GM19372 (cell line): ENCODE measurements at regions not wholly inside any gene's neighbourhood (a gene's known extent, or its start where the extent isn't known, plus 50 kb on each side); places are given as distances from the start of the nearest gene placed in this dataset.

ENCODE experiments used
- ATAC-seq: cut with Tn5 transposase; IDR thresholded peaks from one replicate; pipeline ENCODE4 v1.9.1; 2021; ENCODE audit warnings: mild to moderate bottlenecking, low read depth, moderate library complexity; ENCODE audit not compliant: unreplicated experiment

GRCh38 chr2:107591561-107592279, 235.0 kb upstream of the RGPD4 start:
- no peak for ATAC-seq

GRCh38 chr2:107592280-107592624, 234.4 kb upstream of the RGPD4 start:
- no peak for ATAC-seq

- no peak for ATAC-seq
Observed at GRCh38 chr2:107595285-107595684, 231.4 kb upstream of the RGPD4 start.

- ATAC-seq: no peak
Observed at GRCh38 chr2:107595749-107596148, 230.9 kb upstream of the RGPD4 start.

- no peak for ATAC-seq
Observed at GRCh38 chr2:107597507-107597906, 229.2 kb upstream of the RGPD4 start.

GRCh38 chr2:107602801-107603200, 223.9 kb upstream of the RGPD4 start:
- ATAC-seq: no peak

GRCh38 chr2:107607054-107607453, 219.6 kb upstream of the RGPD4 start:
- no peak for ATAC-seq

- ATAC-seq: no peak
Observed at GRCh38 chr2:107607473-107607872, 219.2 kb upstream of the RGPD4 start.

GRCh38 chr2:107615039-107615438, 211.7 kb upstream of the RGPD4 start:
- no peak for ATAC-seq

GRCh38 chr2:107618769-107619168, 207.9 kb upstream of the RGPD4 start:
- ATAC-seq: no peak

- no peak for ATAC-seq
Observed at GRCh38 chr2:107621186-107622165, 205.2 kb upstream of the RGPD4 start.

GRCh38 chr2:107622741-107623310, 203.9 kb upstream of the RGPD4 start:
- ATAC-seq: no peak

- no peak for ATAC-seq
Observed at GRCh38 chr2:107625982-107626381, 200.7 kb upstream of the RGPD4 start.

GRCh38 chr2:107627164-107627563, 199.5 kb upstream of the RGPD4 start:
- no peak for ATAC-seq

GRCh38 chr2:107627926-107628325, 198.8 kb upstream of the RGPD4 start:
- no peak for ATAC-seq

- ATAC-seq: no peak
Observed at GRCh38 chr2:107633580-107634147, 193.0 kb upstream of the RGPD4 start.

GRCh38 chr2:107634172-107634571, 192.5 kb upstream of the RGPD4 start:
- no peak for ATAC-seq

GRCh38 chr2:107635883-107636282, 190.8 kb upstream of the RGPD4 start:
- ATAC-seq: no peak

GRCh38 chr2:107645586-107645985, 181.1 kb upstream of the RGPD4 start:
- ATAC-seq: no peak

GRCh38 chr2:107648781-107649404, 177.8 kb upstream of the RGPD4 start:
- ATAC-seq: no peak

GRCh38 chr2:107657049-107657448, 169.6 kb upstream of the RGPD4 start:
- ATAC-seq: no peak
